ENCODE measurements at regions not wholly inside any gene's neighbourhood (a gene's known extent, or its start where the extent isn't known, plus 50 kb on each side); places are given as distances from the start of the nearest gene placed in this dataset.

DNA sequence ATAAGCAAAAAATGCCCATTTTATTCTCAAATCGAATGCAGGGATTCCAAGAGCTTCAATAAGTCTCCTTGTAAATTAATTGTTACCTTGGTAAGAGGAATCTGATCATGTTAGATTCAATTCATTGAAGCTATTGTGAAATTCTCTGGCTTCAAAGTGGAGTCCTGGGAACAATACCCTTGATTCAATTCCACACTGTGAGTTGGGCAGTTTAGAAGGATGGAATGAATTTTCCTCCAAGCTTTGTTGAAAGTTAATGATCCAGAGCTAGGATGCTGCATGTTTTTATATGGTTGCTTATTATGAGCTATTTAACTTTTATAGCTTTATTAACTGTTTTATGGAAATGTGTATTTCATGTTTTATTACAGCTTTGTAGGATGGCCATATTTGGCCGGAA is 89.9 kb upstream of the IGF1 start:
- TF ChIP-seq CTCF (IDR thresholded peaks at IDR 0.05) (no peak), SIN3A (IDR thresholded peaks at IDR 0.05; ENCODE audit: borderline replicate concordance, insufficient read depth, low read depth, low read length) (no peak)
